Smooth muscle cell (in vitro differentiated cells): ENCODE measurements at regions not wholly inside any gene's neighbourhood (a gene's known extent, or its start where the extent isn't known, plus 50 kb on each side); places are given as distances from the start of the nearest gene placed in this dataset.

ENCODE experiments used
- DNase-seq: peaks from one replicate; lab custom pipeline; 2025; ENCODE audit not compliant: unreplicated experiment; lab: John Stamatoyannopoulos, UW
- H2AFZ ChIP-seq: fragments of 200-600 bp; sonication (generic); 2 replicates; pipeline ENCODE4 v1.6.0; 2016; ENCODE audit warnings: antibody characterized with exemption, low read depth, mild to moderate bottlenecking
- H3F3A ChIP-seq: fragments of 200-600 bp; sonication (generic); 2 replicates; pipeline ENCODE4 v1.6.0; 2017; ENCODE audit warnings: antibody characterized with exemption, low read depth
- H3K27ac ChIP-seq: fragments of 200-600 bp; sonication (generic); 2 replicates; pipeline ENCODE4 v1.5.1; 2016; ENCODE audit warnings: low read depth, mild to moderate bottlenecking
- H3K27me3 ChIP-seq: fragments of 200-600 bp; sonication (generic); 2 replicates; pipeline ENCODE4 v1.6.1; 2016; ENCODE audit warnings: low read depth, mild to moderate bottlenecking
- H3K36me3 ChIP-seq: fragments of 200-600 bp; sonication (generic); 2 replicates; pipeline ENCODE4 v1.5.1; 2016; ENCODE audit warnings: low read depth
- H3K4me1 ChIP-seq: fragments of 200-600 bp; sonication (generic); 2 replicates; pipeline ENCODE4 v1.5.1; 2016; ENCODE audit warnings: low read depth
- H3K4me2 ChIP-seq: fragments of 200-600 bp; sonication (generic); 2 replicates; pipeline ENCODE4 v1.6.0; 2016; ENCODE audit warnings: mild to moderate bottlenecking
- H3K4me3 ChIP-seq: fragments of 200-600 bp; sonication (generic); 2 replicates; pipeline ENCODE4 v1.5.1; 2016; ENCODE audit warnings: mild to moderate bottlenecking
- H3K79me2 ChIP-seq: fragments of 200-600 bp; sonication (generic); 2 replicates; pipeline ENCODE4 v1.6.0; 2016; ENCODE audit warnings: low read depth, mild to moderate bottlenecking
- H3K9ac ChIP-seq: fragments of 200-600 bp; sonication (generic); 2 replicates; pipeline ENCODE4 v1.6.0; 2016; ENCODE audit warnings: low read depth
- H3K9me3 ChIP-seq: fragments of 200-600 bp; sonication (generic); replicated peaks from 2 replicates; pipeline ENCODE4 v1.5.1; 2016; ENCODE audit warnings: low read depth
- H4K20me1 ChIP-seq: fragments of 200-600 bp; sonication (generic); 2 replicates; pipeline ENCODE4 v1.6.0; 2016; ENCODE audit warnings: low read depth
- WGBS: methylation state at CpG from one replicate; pipeline ENCODE4 v1.1.7; 2016; ENCODE audit warnings: low lambda C conversion rate; 5-methylcytosine and 5-hydroxymethylcytosine counted together
- TF ChIP-seq, protein P1 (sequence below): fragments of 200-600 bp; sonication (generic); IDR thresholded peaks from 2 replicates; pipeline ENCODE4 v1.5.1; 2017; ENCODE audit warnings: borderline replicate concordance, mild to moderate bottlenecking, antibody characterized with exemption; ENCODE audit not compliant: insufficient read depth, poor library complexity, severe bottlenecking

- Histone ChIP-seq H3F3A (no peaks in the 10 kb centered on the region), H3K9me3 (peaks cover 4% of the 10 kb centered on the region), H3K27ac (no peak overlapping the region), H3K9ac (no peak overlapping the region), H2AFZ (no peak overlapping the region), H3K79me2 (no peaks in the 10 kb centered on the region), H4K20me1 (no peaks in the 10 kb centered on the region), H3K27me3 (no peaks in the 10 kb centered on the region), H3K4me1 (no peaks in the 10 kb centered on the region), H3K4me3 (no peak overlapping the region), H3K36me3 (no peaks in the 10 kb centered on the region), H3K4me2 (no peak overlapping the region)
- TF ChIP-seq, protein P1, sequence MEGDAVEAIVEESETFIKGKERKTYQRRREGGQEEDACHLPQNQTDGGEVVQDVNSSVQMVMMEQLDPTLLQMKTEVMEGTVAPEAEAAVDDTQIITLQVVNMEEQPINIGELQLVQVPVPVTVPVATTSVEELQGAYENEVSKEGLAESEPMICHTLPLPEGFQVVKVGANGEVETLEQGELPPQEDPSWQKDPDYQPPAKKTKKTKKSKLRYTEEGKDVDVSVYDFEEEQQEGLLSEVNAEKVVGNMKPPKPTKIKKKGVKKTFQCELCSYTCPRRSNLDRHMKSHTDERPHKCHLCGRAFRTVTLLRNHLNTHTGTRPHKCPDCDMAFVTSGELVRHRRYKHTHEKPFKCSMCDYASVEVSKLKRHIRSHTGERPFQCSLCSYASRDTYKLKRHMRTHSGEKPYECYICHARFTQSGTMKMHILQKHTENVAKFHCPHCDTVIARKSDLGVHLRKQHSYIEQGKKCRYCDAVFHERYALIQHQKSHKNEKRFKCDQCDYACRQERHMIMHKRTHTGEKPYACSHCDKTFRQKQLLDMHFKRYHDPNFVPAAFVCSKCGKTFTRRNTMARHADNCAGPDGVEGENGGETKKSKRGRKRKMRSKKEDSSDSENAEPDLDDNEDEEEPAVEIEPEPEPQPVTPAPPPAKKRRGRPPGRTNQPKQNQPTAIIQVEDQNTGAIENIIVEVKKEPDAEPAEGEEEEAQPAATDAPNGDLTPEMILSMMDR: no peak
- DNase-seq: no peak
- WGBS: 73% methylated on average over 5 of the region's 5 CpGs
Observed at GRCh38 chr1:183724350-183725042, 71.4 kb upstream of the APOBEC4 start.

- no peaks in the 10 kb centered on the region for H3K4me1 ChIP-seq
- no peaks in the 10 kb centered on the region for H3K36me3 ChIP-seq
- no peak for DNase-seq
- TF ChIP-seq, protein P1: no peak
- H3K27me3 ChIP-seq: no peaks in the 10 kb centered on the region
- H3K4me2 ChIP-seq: no peak overlapping the region
- H3K79me2 ChIP-seq: no peaks in the 10 kb centered on the region
- H3K9ac ChIP-seq: no peak overlapping the region
- no peak overlapping the region for H3K4me3 ChIP-seq
- H3F3A ChIP-seq: no peaks in the 10 kb centered on the region
- no peak overlapping the region for H2AFZ ChIP-seq
- no peak overlapping the region for H3K27ac ChIP-seq
- WGBS: 88% methylated on average over 2 of the region's 2 CpGs
- H3K9me3 ChIP-seq: no peaks in the 10 kb centered on the region
- H4K20me1 ChIP-seq: no peaks in the 10 kb centered on the region
Observed at GRCh38 chr1:183723571-183723970, 70.5 kb upstream of the APOBEC4 start.

DNA sequence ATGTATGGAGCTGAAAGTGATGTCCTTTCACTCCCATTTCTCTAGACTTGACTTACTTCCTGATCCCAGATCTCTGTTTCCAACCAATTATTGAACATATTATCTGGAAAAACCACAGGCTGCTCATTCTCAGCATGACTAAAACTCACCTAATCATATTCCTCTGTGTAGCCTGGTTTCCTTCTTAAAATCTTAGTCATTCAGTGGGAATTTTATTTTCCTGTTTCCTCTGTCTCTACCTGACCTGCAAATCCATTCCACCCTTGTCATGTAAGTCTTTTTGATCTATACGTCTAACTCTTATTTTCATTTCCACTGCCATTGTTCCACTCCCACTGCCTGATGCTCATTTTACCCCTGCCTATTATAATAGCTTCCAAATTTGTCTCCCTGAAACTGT, 67.9 kb upstream of the APOBEC4 start:
- Histone ChIP-seq H3K4me3 (no peak overlapping the region), H3K27ac (no peak overlapping the region), H3F3A (no peaks in the 10 kb centered on the region), H3K9me3 (no peaks in the 10 kb centered on the region), H3K27me3 (no peaks in the 10 kb centered on the region), H3K4me2 (no peak overlapping the region), H4K20me1 (no peaks in the 10 kb centered on the region), H3K4me1 (no peaks in the 10 kb centered on the region), H3K79me2 (no peaks in the 10 kb centered on the region), H3K36me3 (no peaks in the 10 kb centered on the region), H2AFZ (no peak overlapping the region), H3K9ac (no peak overlapping the region)
- TF ChIP-seq, protein P1: no peak
- no peak for DNase-seq
- 73% methylated on average over 1 of the region's 1 CpG for WGBS

- H4K20me1 ChIP-seq: no peaks in the 10 kb centered on the region
- H3K9me3 ChIP-seq: no peaks in the 10 kb centered on the region
- H3K4me1 ChIP-seq: no peaks in the 10 kb centered on the region
- H2AFZ ChIP-seq: no peak overlapping the region
- H3K9ac ChIP-seq: no peak overlapping the region
- DNase-seq: no peak
- H3K79me2 ChIP-seq: no peaks in the 10 kb centered on the region
- H3K27ac ChIP-seq: no peak overlapping the region
- TF ChIP-seq, protein P1: no peak
- no peak overlapping the region for H3K4me2 ChIP-seq
- H3K27me3 ChIP-seq: no peaks in the 10 kb centered on the region
- H3F3A ChIP-seq: no peaks in the 10 kb centered on the region
- no peak overlapping the region for H3K4me3 ChIP-seq
- WGBS: 67% methylated on average over 3 of the region's 3 CpGs
- H3K36me3 ChIP-seq: no peaks in the 10 kb centered on the region
Observed at GRCh38 chr1:183720028-183720427, 66.9 kb upstream of the APOBEC4 start.
